Activated CD4-positive, CD25-positive, alpha-beta regulatory T cell (primary cell): ENCODE measurements at regions not wholly inside any gene's neighbourhood (a gene's known extent, or its start where the extent isn't known, plus 50 kb on each side); places are given as distances from the start of the nearest gene placed in this dataset.

ENCODE experiments used
- DNase-seq, 4 experiments: peaks; one replicate each; lab custom pipeline; 2025; lab: John Stamatoyannopoulos, UW

GRCh38 chr16:87249425-87249824 is 67.8 kb downstream of the C16orf95 start:
- DNase-seq, result no peak

GRCh38 chr16:87250431-87250960 is 66.7 kb downstream of the C16orf95 start:
- DNase-seq, result no peak

DNA sequence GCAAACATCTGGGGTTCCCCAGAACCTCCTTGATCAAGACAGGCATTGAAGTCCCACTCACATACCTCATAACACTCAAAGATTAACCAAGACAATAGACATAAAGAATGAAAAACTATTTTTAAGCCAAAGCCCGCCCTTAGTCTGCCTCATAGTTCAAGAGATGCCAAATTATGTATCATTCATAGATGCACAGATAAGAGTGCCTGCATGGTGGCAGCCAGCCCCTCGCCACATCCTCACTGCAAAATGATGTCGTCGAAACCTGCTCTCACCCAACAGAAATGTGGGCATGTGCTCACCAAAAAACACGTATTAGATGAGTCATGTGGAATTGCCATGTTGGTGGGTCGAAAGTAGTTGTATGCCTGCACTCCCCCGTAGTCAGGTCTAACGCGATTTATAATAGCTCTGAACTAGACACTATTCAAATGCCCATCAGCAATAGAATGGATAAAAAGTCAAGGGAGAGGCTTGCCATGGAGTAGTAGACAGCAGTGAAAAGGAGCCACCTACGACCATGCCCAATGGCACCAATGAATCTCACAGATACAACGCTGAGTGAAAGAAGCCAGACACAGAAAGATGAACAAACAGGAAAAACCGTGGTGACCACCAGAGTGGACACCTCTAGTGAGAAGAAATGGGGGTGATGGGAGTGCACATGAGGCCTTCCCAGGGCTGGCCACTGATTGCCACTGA is 64.8 kb downstream of the C16orf95 start:
- DNase-seq, result no peak
